Pancreas (tissue), 10 donors: ENCODE measurements at regions not wholly inside any gene's neighbourhood (a gene's known extent, or its start where the extent isn't known, plus 50 kb on each side); places are given as distances from the start of the nearest gene placed in this dataset.

Experiments used
- ATAC-seq, 4 donors: fragments of 200-7000 bp; cut with Tn5 transposase; one replicate each; pipeline versions ENCODE4 v1.8.0 to v1.9.1; 2020; ENCODE audit warnings: mild to moderate bottlenecking in 4 of 4, moderate library complexity in 4 of 4
- DNase-seq, 6 donors: peaks; one replicate each; pipeline ENCODE4 v3.0.0-alpha.2; 2020
- FAIRE-seq: peaks from 2 replicates; lab custom pipeline; 2012; peaks lifted over from hg19 to GRCh38; lab: Jason Lieb, UNC
- H3K27ac ChIP-seq, 4 donors: fragments of 200-600 bp; sonication (generic); 1 replicate in 3 of 4; 2 replicates in 1 of 4; pipeline versions ENCODE4 v1.5.0 to v1.8.0; 2020
- H3K27me3 ChIP-seq, 4 donors: fragments of 200-600 bp; one replicate each; pipeline ENCODE4 v1.8.0; 2021
- H3K36me3 ChIP-seq, 3 donors: fragments of 200-600 bp; sonication (generic) in 1 of 3; one replicate each; pipeline versions ENCODE4 v1.5.0 to v1.8.0; 2020 to 2021
- H3K4me1 ChIP-seq, 3 donors: fragments of 200-600 bp; one replicate each; pipeline ENCODE4 v1.8.0; 2021
- H3K4me3 ChIP-seq, 4 donors: fragments of 200-600 bp; sonication (generic) in 2 of 4; one replicate each; pipeline versions ENCODE4 v1.5.0 to v1.8.0; 2020 to 2021
- H3K9me3 ChIP-seq, 4 donors: fragments of 200-600 bp; one replicate each; pipeline ENCODE4 v1.8.0; 2021
- CTCF ChIP-seq, 4 donors: fragments of 200-600 bp; sonication (generic) in 3 of 4; IDR thresholded peaks; one replicate each; pipeline versions ENCODE4 v1.5.0 to v1.8.0; 2021; ENCODE audit warnings: antibody characterized with exemption in 4 of 4
- WGBS, 2 donors: extraction: QIAGEN DNeasy Blood & Tissue Kit; methylation state at CpG; one replicate each; pipeline ENCODE4 v1.1.7; 2013; 5-methylcytosine and 5-hydroxymethylcytosine counted together
- intact Hi-C, 3 donors: fragments of 100-400 bp; cut with DNase I; formaldehyde crosslinking; loops; one replicate each; pipeline versions ENCODE4 v1.11.1 to v1.14.2; 2022
- donor health status: healthy with polysubstance abuse.
- donor health status: DM: no; HTN: no; CAD: no; lungs with moderate emphysema.
- donor health status: DM: no; HTN: no; CAD: no.
- donor health status: control.
- donor health status: control.
- donor health status: Bipolar disorder and iron deficiency.
- donor health status: DM: yes; HTN: yes; CAD: no.
- donor health status: DM: no; HTN: no; CAD: no.
- donor health status: DM: no; HTN: no; CAD: no.
- donor health status: DM: yes; HTN: yes; CAD: no.

GRCh38 chr1:42033629-42034028 lies 114.9 kb upstream of the HIVEP3 start:
- Histone ChIP-seq H3K27me3 (no peaks in the 10 kb centered on the region), H3K27ac (no peak overlapping the region), H3K9me3 (no peaks in the 10 kb centered on the region), H3K36me3 (no peaks in the 10 kb centered on the region), H3K4me3 (no peak overlapping the region), H3K4me1 (peaks cover 3 to 10% (median 7%) of the 10 kb centered on the region in 3 donors)
- 33 to 43% methylated on average over 1 of the region's 1 CpG for WGBS, 2 donors
- intact Hi-C loops, result no loop called here
- DNase-seq (no peak), FAIRE-seq (no peak), ATAC-seq (no peak)
- TF ChIP-seq CTCF (IDR thresholded peaks at IDR 0.05), result no peak

- no peak for ATAC-seq
- intact Hi-C loops, result no loop called here
- Histone ChIP-seq H3K9me3 (peaks cover 0 to 4% (median 0%) of the 10 kb centered on the region in 4 donors), H3K27me3 (no peaks in the 10 kb centered on the region), H3K4me1 (no peaks in the 10 kb centered on the region), H3K36me3 (no peaks in the 10 kb centered on the region), H3K27ac (no peak overlapping the region), H3K4me3 (no peak overlapping the region)
- no peak for TF ChIP-seq CTCF (IDR thresholded peaks at IDR 0.05)
- DNase-seq, result no peak
- 94 to 97% methylated on average over 3 of the region's 3 CpGs for WGBS, 2 donors
- no peak for FAIRE-seq
These were observed 99.0 kb upstream of the HIVEP3 start for GRCh38 chr1:42017730-42018129.

- 96 to 97% methylated on average over 2 of the region's 2 CpGs for WGBS, 2 donors
- no peak overlapping the region for H3K27ac ChIP-seq
- peaks cover 0 to 4% (median 0%) of the 10 kb centered on the region in 4 donors for H3K9me3 ChIP-seq
- H3K36me3 ChIP-seq, result no peaks in the 10 kb centered on the region
- TF ChIP-seq CTCF (IDR thresholded peaks at IDR 0.05), result no peak
- intact Hi-C loops, result no loop called here
- FAIRE-seq (no peak), DNase-seq (no peak), ATAC-seq (no peak)
- no peaks in the 10 kb centered on the region for H3K27me3 ChIP-seq
- H3K4me3 ChIP-seq, result no peak overlapping the region
- no peaks in the 10 kb centered on the region for H3K4me1 ChIP-seq
These were observed 98.5 kb upstream of the HIVEP3 start for GRCh38 chr1:42017259-42017658.

GRCh38 chr1:42014823-42015222 lies 96.1 kb upstream of the HIVEP3 start:
- ATAC-seq (no peak), DNase-seq (no peak)
- intact Hi-C loops, result no loop called here

More at GRCh38 chr1:42014823-42015222, 96.1 kb upstream of the HIVEP3 start:
- Histone ChIP-seq H3K4me1 (no peaks in the 10 kb centered on the region), H3K36me3 (no peaks in the 10 kb centered on the region), H3K9me3 (peaks cover 0 to 4% (median 0%) of the 10 kb centered on the region in 4 donors), H3K4me3 (no peak overlapping the region), H3K27ac (no peak overlapping the region), H3K27me3 (no peaks in the 10 kb centered on the region)
- TF ChIP-seq CTCF (IDR thresholded peaks at IDR 0.05), result no peak
- 72 to 81% methylated on average over 3 of the region's 3 CpGs for WGBS, 2 donors
- FAIRE-seq, result no peak
